Thyroid gland (tissue), 4 donors: ENCODE measurements at regions not wholly inside any gene's neighbourhood (a gene's known extent, or its start where the extent isn't known, plus 50 kb on each side); places are given as distances from the start of the nearest gene placed in this dataset.

ENCODE experiments used
- POLR2A ChIP-seq, 2 donors: fragments of 450-650 bp; IDR thresholded peaks; one replicate each; pipeline ENCODE4 v1.6.1; 2017; ENCODE audit warnings: antibody characterized with exemption in 2 of 2, mild to moderate bottlenecking in 2 of 2, moderate library complexity in 1 of 2
- TF ChIP-seq, protein P1 (sequence below), 6 experiments: fragments of 200-600 bp in 3 of 6; fragments of 450-650 bp in 3 of 6; sonication (generic) in 3 of 6; IDR thresholded peaks; one replicate each; pipeline ENCODE4 v1.5.1; 2016 to 2019; ENCODE audit warnings: antibody characterized with exemption in 6 of 6, mild to moderate bottlenecking in 2 of 6, inconsistent platforms in 1 of 6, moderate library complexity in 1 of 6

DNA sequence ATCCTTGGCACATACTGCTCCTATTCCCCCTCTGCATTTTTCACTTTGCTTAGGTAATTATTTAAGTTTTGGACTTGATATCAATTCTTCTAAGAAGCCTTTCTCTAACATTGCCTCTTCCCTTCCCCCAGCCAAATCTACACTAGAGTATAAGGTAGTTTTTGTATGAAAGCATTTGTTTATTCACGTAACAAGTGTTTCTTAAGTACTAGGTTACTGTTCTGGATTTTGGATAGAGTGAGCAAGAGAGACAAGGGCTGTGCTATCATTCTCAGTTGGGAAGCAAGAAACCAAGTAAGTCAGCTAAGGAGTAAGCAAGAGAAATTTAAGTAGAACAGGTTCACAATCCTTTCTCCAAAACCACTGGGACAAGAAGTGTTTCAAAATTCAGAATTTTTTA is 55.9 kb upstream of the HHIP start:
- TF ChIP-seq, protein P1, sequence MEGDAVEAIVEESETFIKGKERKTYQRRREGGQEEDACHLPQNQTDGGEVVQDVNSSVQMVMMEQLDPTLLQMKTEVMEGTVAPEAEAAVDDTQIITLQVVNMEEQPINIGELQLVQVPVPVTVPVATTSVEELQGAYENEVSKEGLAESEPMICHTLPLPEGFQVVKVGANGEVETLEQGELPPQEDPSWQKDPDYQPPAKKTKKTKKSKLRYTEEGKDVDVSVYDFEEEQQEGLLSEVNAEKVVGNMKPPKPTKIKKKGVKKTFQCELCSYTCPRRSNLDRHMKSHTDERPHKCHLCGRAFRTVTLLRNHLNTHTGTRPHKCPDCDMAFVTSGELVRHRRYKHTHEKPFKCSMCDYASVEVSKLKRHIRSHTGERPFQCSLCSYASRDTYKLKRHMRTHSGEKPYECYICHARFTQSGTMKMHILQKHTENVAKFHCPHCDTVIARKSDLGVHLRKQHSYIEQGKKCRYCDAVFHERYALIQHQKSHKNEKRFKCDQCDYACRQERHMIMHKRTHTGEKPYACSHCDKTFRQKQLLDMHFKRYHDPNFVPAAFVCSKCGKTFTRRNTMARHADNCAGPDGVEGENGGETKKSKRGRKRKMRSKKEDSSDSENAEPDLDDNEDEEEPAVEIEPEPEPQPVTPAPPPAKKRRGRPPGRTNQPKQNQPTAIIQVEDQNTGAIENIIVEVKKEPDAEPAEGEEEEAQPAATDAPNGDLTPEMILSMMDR (IDR thresholded peaks at IDR 0.05): no peak
- no peak for TF ChIP-seq POLR2A (IDR thresholded peaks at IDR 0.05)
